NCI-H526 (cell line): ENCODE measurements at regions not wholly inside any gene's neighbourhood (a gene's known extent, or its start where the extent isn't known, plus 50 kb on each side); places are given as distances from the start of the nearest gene placed in this dataset.

ENCODE experiments used
- DNase-seq, 2 experiments: peaks; one replicate each; lab custom pipeline; 2025; lab: John Stamatoyannopoulos, UW

DNA sequence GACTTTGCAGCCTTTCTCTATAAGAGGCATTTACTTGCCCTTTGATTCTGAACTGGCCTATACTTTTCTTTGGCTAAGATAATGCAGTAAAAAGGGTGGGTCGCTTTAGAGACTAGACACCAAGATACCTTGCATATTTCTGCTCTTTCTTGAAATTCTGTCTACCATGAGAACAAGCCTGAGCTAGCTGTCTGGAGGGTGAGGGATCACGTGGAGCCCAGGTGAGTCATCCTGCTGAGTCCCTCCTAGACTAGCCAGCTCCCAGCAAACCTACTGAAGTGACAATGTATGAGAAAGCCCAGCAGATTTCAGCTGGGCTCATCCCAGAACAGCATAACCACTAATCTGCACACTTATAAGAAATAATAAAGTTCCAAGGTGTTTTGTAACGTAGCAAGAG, 408.0 kb upstream of the KAZN start:
- DNase-seq = no peak

DNA sequence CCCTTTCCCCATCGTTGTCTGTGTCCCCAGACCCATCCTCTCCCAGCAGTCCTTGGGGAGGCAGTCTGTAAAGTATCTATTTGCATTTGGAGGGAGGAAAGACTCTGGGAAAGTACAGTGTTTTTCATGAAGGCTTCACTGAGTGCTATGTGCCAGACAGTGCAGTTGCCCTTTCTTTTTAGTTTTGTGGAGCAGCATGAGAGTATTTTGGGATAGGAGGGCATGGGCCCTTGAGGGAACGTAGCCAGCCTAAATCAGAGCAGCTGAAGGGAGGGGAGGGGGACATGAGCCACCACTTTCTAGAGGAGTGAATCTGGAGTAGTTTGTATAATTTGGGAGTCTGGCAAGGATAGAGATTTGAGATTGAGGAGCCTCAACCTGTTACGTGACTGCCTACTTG, 404.0 kb upstream of the KAZN start:
- DNase-seq = no peak

DNA sequence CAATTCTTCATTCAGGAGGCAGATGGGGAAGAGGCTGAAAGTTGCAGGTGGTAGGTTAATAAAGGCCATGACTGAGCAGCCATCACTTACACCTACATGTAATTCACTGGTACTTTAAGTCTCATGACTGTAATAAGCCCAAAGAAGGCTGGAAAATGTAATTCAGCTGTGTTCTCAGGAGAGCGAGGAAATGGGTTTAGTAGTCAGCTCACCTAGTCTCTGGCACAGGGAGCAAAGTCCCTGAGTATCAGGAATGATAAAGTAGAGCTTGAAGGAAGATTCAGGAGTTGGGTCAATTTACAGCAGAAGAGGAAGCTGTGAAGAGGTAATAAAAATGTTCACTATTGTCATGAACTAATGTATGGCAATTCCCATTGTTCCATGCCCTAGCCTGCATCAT, 393.4 kb upstream of the KAZN start:
- no peak for DNase-seq

DNA sequence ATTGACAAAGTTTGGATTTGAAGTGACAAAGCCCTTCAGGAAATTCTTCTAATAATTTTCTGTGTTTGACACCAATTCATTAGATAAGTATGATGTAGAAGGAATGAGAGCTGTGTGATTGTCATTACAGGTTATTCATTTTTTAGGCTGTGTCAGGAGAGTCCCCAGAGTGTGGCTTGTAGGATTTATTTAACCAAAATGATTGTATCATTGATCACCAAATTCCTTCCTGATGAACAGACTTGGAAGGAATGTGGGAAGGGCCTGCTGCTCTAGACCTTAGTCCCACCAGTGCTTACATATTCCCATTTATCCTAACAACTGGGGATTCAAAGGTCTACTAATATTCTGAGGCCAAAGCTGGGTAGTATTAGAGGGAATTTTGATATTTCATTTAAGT, 383.3 kb upstream of the KAZN start:
- no peak for DNase-seq

DNA sequence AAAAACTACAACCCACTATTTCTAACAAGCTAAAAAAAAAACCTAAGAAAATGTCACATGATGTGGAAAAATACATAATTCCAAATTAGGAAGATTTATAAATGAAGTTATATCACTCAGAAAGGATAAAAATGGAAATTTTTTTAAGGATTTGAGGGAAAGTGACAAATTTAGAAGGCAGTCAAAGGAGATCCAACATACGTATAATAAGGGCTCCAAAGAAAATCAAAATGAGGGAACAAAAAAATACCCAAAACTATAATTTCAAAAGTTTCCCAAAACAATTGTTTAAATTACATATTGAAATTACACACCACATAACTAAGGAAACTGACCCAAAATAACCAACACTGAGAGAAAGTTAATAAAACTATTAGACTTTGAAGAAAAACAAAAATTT, 381.1 kb upstream of the KAZN start:
- no peak for DNase-seq

DNA sequence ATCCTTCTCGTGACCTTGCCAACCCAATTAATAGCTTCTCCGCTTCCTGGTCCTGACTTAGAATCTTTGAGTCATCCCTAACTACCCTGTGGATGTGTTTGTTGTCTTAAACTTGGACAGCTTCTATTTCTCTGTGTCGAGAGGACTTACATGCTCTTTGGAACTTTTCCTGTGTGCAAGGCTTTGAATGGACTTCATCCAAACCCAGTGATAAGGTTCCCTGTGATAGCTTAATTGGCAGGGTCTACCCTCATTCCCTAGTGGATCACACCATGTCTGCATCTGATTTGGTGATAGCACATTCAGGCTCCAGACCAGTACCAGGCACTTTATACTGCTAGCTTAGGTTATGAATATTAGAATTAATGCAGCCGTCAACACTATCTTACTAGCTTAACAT, 378.2 kb upstream of the KAZN start:
- DNase-seq = no peak

DNA sequence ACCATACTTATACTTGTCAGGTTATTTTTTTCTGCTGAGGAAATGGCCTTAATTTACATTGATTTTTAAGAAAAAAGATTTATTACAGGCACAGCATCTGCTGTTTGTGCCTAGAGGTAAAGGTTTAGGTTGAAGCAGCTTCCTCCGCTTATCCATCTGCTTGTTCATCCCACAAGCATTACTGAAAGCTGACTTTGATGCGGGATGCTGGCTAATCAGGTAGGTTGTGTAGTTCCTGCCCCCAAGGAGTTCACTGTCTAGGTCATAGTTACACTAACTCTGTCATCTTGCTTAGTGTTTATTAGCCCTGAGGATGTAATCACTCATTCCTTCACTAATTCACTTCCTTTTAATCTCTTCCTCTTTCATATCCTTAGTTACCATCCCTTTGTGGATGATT, 377.7 kb upstream of the KAZN start:
- DNase-seq = no peak

DNA sequence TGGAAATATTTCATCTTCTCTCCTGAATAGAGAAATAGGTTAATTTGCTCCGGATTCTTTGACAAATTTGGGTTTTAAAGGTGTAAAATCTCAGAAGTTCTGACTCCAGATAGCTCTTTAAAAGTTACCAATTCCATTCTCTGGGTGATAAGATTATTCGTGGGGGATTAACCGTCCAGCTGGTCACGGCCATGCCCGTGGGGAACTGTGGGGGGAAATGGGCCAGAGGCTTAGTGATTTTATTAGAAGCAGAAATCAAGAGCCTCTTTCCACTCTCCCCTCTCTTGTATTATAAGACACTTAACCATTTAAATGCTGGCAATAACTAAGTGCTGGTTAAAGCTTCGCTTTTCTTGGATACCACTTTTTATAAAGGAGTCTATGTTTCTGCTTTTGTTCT, 376.4 kb upstream of the KAZN start:
- no peak for DNase-seq

DNA sequence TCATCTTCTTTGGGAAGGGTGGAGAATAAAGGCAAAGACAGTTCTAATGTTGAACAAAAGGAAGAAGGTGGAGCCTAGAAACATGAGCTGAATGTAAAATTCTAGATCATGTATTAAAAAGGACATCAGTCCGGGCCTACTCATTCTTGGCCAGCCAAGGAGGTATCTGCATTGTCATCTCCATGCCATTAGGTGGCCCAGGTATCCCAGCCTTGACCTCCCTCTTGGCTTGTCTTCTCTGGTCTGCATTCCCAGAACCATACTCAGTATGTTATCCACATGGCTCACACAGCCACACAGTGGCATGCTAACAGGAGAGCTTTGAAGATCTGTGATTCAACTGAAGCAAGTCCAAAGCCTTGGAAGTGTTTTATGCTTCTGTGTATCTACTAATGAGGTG, 369.8 kb upstream of the KAZN start:
- no peak for DNase-seq

DNA sequence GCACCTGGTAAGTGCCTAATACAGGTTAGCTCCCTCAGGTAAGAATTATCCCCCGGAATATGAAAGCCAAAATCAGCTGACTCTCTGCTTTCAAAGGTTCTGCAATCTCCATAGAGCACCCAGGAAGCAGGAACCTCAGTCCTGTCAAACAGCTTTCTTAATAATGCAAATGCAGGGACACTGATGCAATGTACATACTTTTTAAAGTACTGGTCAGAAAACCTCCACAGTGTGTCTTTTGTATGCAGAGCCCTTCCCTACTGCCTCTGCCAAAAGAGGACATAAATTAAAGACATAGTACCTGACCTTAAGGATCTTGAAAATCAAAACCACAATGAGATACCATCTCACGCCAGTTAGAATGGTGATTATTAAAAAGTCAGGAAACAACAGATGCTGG, 365.0 kb upstream of the KAZN start:
- DNase-seq = peak in 1 of 2 experiments; percentile 27

DNA sequence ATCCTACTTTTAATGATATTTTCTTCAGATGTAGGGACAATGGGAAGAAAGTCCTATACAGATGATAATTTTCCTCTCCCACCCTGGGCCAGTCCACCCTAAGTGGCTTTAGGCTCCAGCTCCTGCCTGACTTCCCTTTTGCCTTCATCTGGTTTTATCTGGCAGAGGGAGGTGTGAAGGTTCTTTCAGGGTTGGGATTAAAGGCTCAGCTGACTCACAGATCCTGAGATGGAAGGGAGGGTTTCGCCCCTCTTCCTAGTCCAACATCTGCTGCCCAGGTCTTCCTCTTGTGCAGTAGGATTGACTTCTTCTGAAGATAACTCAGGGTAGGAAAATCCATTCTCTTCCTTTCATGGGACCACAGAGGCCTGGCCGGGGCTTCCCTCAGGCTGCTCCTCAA, 362.4 kb upstream of the KAZN start:
- no peak for DNase-seq

DNA sequence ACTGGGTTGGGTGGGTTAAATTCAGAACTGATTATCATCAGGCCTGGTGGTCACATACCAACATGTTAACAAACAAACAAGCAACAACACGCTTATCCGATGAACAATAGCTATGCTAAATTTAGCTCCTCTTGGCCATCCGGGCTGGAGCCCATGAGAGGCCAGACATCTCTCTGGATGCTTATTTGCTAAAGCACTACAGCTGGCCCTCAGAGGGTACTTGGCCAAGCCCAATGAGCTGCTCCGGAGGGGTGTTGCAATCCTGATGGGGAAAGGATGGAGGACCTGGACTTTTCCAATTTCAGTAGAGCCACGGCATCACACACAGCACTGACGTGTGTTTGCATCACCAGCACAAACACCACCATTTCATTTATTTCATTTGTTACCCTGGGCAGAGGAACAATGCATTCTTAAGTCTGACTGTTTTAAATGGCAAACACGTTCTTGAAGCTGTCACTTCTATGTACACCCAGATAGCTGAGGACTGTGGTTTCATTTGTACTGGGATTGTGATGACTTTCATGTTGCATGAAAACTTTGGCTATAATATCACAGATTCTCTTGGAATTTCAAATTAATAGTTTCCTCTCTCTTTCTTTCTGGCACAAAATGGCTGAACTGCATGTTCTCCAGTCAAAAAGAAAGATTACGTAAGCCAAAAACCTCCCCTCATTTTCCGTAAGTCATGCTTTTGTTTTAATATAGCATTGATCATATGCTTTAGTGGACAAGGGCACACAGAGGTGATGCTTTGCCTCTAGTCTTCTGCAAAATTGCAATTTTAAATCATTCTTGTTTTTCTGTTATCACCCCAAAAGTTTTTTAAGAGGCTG, 359.8 kb upstream of the KAZN start:
- no peak for DNase-seq

DNA sequence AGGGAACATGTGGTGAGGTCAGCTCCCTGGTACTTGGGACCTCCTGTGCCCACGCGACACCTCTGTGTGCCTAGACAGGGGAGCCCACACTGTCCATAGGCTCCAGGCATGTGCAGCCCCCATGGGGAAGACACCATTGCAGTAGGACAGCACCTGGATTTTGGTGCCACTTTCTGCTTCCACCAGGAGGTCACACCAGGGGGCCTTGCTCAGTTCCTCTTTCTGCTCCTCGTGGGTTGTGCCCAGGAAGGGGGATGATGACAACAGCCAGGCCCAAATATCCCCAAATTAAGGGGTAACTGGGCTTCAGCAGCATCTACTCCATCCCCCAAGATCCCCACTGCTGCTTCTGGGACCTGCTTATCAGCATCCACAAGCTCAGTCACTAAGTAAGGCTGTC, 358.2 kb upstream of the KAZN start:
- no peak for DNase-seq

DNA sequence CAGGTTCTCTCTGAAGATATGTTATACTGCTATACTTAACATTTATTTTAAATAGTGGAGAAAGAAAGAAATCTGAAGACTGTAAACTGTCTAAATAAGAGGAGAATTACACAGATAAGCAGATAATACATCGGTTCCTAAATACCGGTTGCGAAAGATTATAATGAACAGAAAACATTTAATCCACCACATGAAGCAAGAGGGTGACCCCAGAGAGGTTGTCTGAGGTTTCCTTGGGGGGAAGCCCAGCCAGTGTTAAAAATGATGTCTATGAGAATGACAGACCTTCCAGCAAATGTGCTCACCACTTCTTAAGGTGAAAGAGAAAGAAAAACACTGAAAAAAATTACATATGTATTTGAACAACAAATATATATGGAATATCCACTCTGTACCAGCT, 356.4 kb upstream of the KAZN start:
- DNase-seq = no peak

DNA sequence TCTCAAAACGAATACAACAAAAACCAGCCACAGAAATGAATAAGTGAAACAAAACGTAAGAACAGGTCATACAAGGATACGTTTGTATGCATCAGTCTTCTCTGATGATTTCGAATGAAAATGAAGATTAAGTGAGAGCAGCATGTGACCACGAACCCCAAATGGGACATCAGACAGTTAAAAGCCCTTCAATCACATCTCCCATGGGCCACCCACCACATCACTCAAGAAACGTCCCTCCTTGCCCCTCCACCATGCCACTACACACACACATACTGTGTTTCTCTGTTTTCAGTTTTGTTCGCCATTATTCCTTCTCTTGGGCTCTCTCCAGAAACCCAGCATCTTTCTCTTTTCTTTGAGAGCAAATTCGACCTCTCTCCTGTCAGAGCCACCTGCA, 355.6 kb upstream of the KAZN start:
- peak; percentile 46 to 62 for DNase-seq

DNA sequence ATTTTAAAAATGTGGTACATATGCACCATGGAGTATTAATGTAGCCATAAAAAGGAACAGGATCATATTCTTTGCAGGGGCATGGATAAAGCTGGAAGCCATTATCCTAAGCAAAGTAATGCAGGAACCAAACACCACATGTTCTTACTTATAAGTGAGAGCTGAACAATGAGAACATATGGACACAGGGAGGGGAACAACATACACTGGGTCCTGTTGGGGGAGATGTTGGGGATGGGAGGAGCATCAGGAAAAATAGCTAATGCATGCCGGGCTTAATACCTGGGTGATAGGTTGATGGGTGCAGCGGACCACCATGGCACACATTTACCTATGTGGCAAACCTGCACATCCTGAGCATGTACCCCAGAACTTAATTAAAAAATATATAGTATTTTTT, 352.5 kb upstream of the KAZN start:
- DNase-seq = no peak

DNA sequence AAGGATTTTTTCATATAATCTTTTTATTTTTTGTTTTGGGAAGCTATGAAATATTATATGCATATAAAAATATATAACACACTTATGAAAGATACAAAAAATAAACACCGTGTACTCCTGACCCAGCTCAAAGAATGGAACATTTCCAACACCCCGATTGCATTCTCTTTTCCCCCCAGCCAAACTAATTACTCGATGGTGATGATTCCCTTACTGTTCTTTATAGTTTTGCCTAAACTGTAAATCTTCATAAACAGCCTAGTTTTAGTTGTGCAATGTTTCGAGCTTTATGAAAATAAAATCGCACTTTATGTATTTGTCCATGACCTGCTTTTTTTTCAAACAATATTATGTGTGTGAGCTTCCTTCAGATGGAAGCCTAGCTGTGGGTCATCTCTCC, 352.0 kb upstream of the KAZN start:
- DNase-seq = no peak

DNA sequence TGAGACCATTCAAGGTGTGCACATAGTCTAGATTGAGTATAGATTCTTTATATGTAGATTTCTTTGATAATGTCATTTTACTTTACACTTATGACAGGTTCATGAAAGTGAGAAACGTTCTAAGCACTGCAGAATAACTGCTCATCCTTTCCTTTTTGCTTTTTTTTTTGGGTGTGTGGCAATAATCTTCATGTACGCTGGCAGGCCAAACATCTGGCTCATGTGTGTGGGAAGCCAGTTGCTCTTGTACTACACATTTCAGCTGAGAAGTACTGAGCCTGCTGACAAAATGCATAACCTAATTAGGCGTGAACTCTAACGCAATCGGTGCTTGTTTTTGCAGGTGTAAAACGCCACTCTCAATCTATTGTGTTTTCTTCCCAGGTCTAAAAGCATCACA, 350.8 kb upstream of the KAZN start:
- no peak for DNase-seq

DNA sequence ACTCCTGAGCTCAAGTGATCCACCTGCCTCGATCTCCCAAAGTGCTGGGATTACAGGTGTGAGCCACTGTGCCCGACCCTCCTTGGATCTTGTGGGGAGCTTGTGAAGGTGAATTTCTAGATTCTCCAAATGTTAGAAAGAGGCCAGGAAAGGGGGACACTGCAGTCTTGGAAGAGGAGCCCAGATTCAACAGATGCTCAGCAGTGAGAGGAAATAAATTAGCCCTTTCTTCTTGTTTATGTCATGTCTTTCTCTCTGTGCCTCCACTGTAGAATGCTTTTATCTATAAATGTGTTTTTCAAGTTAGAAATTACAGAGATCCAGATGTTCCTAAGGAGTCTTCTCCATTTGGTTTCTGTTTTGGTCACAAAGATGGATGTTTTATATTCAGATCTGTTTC, 346.6 kb upstream of the KAZN start:
- no peak for DNase-seq

DNA sequence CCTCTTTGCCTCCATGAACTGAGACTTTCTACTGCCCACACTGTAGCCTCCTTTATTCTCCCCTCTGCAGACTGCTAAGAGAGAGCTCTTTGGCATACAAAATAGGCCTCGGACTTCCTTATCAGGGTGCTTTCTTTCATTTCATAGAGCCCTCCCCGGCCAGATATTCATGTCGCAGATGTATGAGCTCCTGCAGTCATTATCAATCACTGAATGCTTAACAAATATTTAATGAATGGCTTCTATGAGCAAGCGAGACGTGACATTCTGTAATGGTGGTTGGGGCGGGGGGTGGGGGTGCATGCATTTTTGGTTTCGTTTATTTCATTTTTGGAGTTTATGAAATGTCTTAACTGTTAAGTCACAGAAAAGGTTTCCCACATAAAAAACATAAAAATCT, 344.8 kb upstream of the KAZN start:
- DNase-seq = no peak

DNA sequence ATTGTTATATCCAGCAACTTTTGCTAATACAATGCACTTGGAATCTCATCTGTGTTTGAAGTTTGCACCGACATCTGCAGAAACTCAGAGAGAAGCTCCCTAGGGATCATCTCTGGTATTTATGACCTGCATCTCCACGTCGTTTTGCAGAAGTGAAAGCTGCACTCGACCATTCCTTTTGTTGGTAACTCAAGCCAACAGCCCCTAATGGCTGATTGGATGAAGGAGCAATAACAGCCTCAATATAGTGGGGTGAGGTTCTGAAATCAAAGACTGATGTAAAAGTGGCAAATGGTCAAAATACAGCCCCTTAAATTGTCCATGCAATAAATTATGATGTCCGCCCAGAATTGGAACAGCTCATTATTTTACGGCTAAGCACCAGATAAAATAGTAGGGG, 344.2 kb upstream of the KAZN start:
- peak in 1 of 2 experiments; percentile 42 for DNase-seq

DNA sequence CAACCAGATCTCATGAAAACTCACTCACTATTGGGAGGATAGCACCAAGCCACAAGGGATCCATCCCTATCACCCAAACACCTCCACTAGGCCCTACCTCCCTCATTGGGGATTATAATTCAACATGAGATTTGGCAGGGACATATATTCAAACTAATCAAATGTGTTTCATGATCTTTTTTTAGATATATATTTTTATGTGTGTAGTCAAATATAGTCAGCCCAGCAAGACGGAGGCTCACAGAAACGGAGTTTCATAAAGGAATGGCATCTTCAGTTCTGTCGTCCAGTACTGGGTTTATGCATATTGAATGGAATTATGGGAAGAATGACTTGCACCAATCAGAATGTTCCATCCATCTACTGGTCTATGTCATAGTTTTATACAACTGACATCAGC, 343.3 kb upstream of the KAZN start:
- DNase-seq = no peak

DNA sequence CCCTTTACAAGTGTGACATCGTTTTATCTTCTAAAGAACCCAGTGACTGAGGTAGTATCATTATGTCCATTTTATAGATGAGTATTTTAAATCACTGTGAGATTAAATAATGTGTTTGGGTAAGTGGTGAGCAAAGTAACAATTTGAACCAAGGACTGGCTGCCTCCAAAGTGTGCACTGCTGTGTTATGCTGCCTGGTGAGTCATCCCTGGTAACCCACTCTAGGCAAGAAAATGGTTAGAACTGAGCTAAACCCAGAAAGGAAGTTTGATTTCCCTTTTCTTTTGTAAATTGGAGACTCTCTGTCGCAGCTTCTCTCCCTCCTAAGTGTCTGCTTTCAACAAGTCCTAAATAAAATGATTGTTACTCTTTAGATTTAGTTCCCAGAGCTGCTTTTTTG, 342.8 kb upstream of the KAZN start:
- no peak for DNase-seq

DNA sequence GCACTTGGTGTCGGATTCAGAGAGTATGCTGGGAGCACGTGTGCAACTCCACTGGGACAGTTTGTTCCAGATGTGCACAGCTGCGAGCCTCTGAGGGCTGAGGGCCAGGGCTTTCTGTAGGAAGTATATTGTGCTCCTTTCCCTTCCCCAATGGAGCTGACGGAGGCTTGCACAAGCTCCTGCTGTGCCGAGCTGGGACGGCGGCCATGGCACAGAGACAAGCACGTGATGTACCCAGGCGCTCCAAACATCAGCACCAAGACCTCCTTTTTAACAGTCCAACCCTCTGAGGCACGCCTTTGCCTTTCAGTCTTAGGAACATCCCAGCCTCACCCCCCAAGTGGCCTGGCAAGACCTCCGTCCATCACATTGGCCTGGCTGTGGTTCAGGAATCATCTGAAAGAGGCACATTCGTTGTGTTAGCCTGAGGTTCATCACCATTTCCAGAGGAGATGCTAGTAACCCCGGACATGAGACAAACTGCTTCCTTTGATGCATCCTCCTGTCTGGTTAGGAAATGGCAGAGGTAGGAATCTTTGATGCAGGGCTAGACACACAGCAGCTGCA, 339.2 kb upstream of the KAZN start:
- no peak for DNase-seq
